H9 (cell line): ENCODE measurements at regions not wholly inside any gene's neighbourhood (a gene's known extent, or its start where the extent isn't known, plus 50 kb on each side); places are given as distances from the start of the nearest gene placed in this dataset.

Experiments used
- DNase-seq: peaks from one replicate; pipeline ENCODE4 v3.0.0-alpha.2; 2017
- H2AFZ ChIP-seq: one replicate; pipeline ENCODE4 v1.6.1; 2013; ENCODE audit warnings: mild to moderate bottlenecking, low read length, control low read depth, moderate library complexity
- H2AK5ac ChIP-seq: 2 replicates; pipeline ENCODE4 v1.6.1; 2013; ENCODE audit warnings: low read length, control low read depth, mixed read lengths; ENCODE audit not compliant: insufficient read length
- H2BK120ac ChIP-seq: one replicate; pipeline ENCODE4 v1.6.1; 2013; ENCODE audit warnings: low read depth, mild to moderate bottlenecking, low read length, control low read depth, inconsistent platforms; ENCODE audit not compliant: poor library complexity, severe bottlenecking
- H2BK12ac ChIP-seq: 2 replicates; pipeline ENCODE4 v1.6.1; 2013; ENCODE audit warnings: low read length, control low read depth, mixed read lengths, low read depth; ENCODE audit not compliant: insufficient read length
- H2BK15ac ChIP-seq: 2 replicates; pipeline ENCODE4 v1.6.1; 2013; ENCODE audit warnings: low read depth, low read length, control low read depth
- H2BK20ac ChIP-seq: one replicate; pipeline ENCODE4 v1.6.1; 2013; ENCODE audit warnings: low read depth, mild to moderate bottlenecking, low read length, control low read depth, inconsistent platforms; ENCODE audit not compliant: poor library complexity, severe bottlenecking
- H2BK5ac ChIP-seq: 2 replicates; pipeline ENCODE4 v1.6.1; 2013; ENCODE audit warnings: low read length, control low read depth, mixed read lengths; ENCODE audit not compliant: insufficient read length
- H3K14ac ChIP-seq: 2 replicates; pipeline ENCODE4 v1.6.1; 2013; ENCODE audit warnings: low read length, control low read depth; ENCODE audit not compliant: insufficient read depth
- H3K18ac ChIP-seq: 2 replicates; pipeline ENCODE4 v1.6.1; 2013; ENCODE audit warnings: low read depth, mild to moderate bottlenecking, mixed read lengths, low read length, control low read depth; ENCODE audit not compliant: insufficient read length
- H3K23ac ChIP-seq: 2 replicates; pipeline ENCODE4 v1.6.1; 2013; ENCODE audit warnings: low read length, control low read depth, mixed read lengths, low read depth; ENCODE audit not compliant: insufficient read length
- H3K23me2 ChIP-seq: 2 replicates; pipeline ENCODE4 v1.6.1; 2013; ENCODE audit warnings: low read depth, mild to moderate bottlenecking, mixed read lengths, low read length, control low read depth; ENCODE audit not compliant: insufficient read length, poor library complexity, severe bottlenecking
- H3K27ac ChIP-seq: 2 replicates; pipeline ENCODE4 v1.5.1; 2013; ENCODE audit warnings: low read length, control low read depth, mixed read lengths, low read depth; ENCODE audit not compliant: insufficient read length
- H3K27me3 ChIP-seq: 2 replicates; pipeline ENCODE4 v1.6.1; 2013; ENCODE audit warnings: low read length, control low read depth, inconsistent platforms; ENCODE audit not compliant: insufficient read depth
- H3K4ac ChIP-seq: 2 replicates; pipeline ENCODE4 v1.6.1; 2013; ENCODE audit warnings: low read depth, mild to moderate bottlenecking, control low read depth, inconsistent platforms, low read length, moderate library complexity
- H3K4me1 ChIP-seq: 2 replicates; pipeline ENCODE4 v1.6.1; 2013; ENCODE audit warnings: low read length, control low read depth, inconsistent platforms; ENCODE audit not compliant: insufficient read depth
- H3K4me2 ChIP-seq: 2 replicates; pipeline ENCODE4 v1.6.1; 2013; ENCODE audit warnings: low read length, control low read depth, mixed read lengths; ENCODE audit not compliant: insufficient read length, insufficient read depth
- H3K56ac ChIP-seq: 2 replicates; pipeline ENCODE4 v1.6.1; 2013; ENCODE audit warnings: low read depth, mild to moderate bottlenecking, mixed read lengths, low read length, control low read depth; ENCODE audit not compliant: insufficient read length
- H3K79me1 ChIP-seq: 2 replicates; pipeline ENCODE4 v1.6.1; 2013; ENCODE audit warnings: low read depth, mild to moderate bottlenecking, moderate library complexity, low read length, control low read depth, inconsistent platforms; ENCODE audit not compliant: insufficient read depth, poor library complexity, severe bottlenecking
- H3K79me2 ChIP-seq: 2 replicates; pipeline ENCODE4 v1.6.1; 2013; ENCODE audit warnings: low read length, control low read depth, inconsistent platforms; ENCODE audit not compliant: insufficient read depth
- H3K9ac ChIP-seq: 2 replicates; pipeline ENCODE4 v1.6.1; 2013; ENCODE audit warnings: low read length, control low read depth, mixed read lengths; ENCODE audit not compliant: insufficient read length; ENCODE audit errors: extremely low read depth
- H3K9me3 ChIP-seq: one replicate; pipeline ENCODE4 v1.6.1; 2013; ENCODE audit warnings: low read depth, low read length, inconsistent platforms; ENCODE audit not compliant: control insufficient read depth
- H3T11ph ChIP-seq: one replicate; pipeline ENCODE4 v1.6.1; 2013; ENCODE audit warnings: mild to moderate bottlenecking, low read length, control low read depth, inconsistent platforms
- H4K20me1 ChIP-seq: one replicate; pipeline ENCODE4 v1.6.1; 2013; ENCODE audit not compliant: control insufficient read depth, insufficient read length, insufficient read depth
- H4K5ac ChIP-seq: 2 replicates; pipeline ENCODE4 v1.6.1; 2013; ENCODE audit warnings: low read depth, mild to moderate bottlenecking, mixed read lengths, low read length, control low read depth; ENCODE audit not compliant: insufficient read length
- H4K8ac ChIP-seq: replicated peaks from 2 replicates; pipeline ENCODE4 v1.6.1; 2013; ENCODE audit warnings: low read length, control low read depth, mixed read lengths, low read depth; ENCODE audit not compliant: insufficient read length
- H4K91ac ChIP-seq: 2 replicates; pipeline ENCODE4 v1.6.1; 2013; ENCODE audit warnings: low read depth, mild to moderate bottlenecking, moderate library complexity, mixed read lengths, low read length, control low read depth; ENCODE audit not compliant: insufficient read length
- H3K27ac Mint-ChIP-seq, 3 experiments: 2 replicates in 2 of 3; 3 replicates in 1 of 3; pipeline ENCODE4 v1.8.0; 2020 to 2021; ENCODE audit warnings: mixed read lengths in 3 of 3, mild to moderate bottlenecking in 1 of 3, moderate library complexity in 1 of 3
- H3K27me3 Mint-ChIP-seq: 2 replicates; pipeline ENCODE4 v1.8.0; 2021; ENCODE audit warnings: low read depth, mild to moderate bottlenecking, moderate library complexity, mixed read lengths
- H3K36me3 Mint-ChIP-seq, 3 experiments: 2 replicates in 2 of 3; 3 replicates in 1 of 3; pipeline ENCODE4 v1.8.0; 2020 to 2021; ENCODE audit warnings: low read depth in 3 of 3, mixed read lengths in 3 of 3; ENCODE audit not compliant: insufficient read depth in 1 of 3
- H3K4me1 Mint-ChIP-seq, 2 experiments: 2 replicates each; pipeline ENCODE4 v1.8.0; 2020; ENCODE audit warnings: mixed read lengths in 2 of 2
- H3K4me3 Mint-ChIP-seq, 2 experiments: 2 replicates in 1 of 2; 3 replicates in 1 of 2; pipeline ENCODE4 v1.8.0; 2020 to 2021; ENCODE audit warnings: mild to moderate bottlenecking in 2 of 2, mixed read lengths in 2 of 2, moderate library complexity in 1 of 2
- H3K9me3 Mint-ChIP-seq, 2 experiments: 2 replicates in 1 of 2; 3 replicates in 1 of 2; pipeline ENCODE4 v1.8.0; 2020; ENCODE audit warnings: mild to moderate bottlenecking in 2 of 2, mixed read lengths in 2 of 2, moderate library complexity in 1 of 2
- TF ChIP-seq, protein P1 (sequence below): fragments of 200-600 bp; sonication (generic); conservative IDR thresholded peaks from 3 replicates; pipeline ENCODE4 v1.8.0; 2021; ENCODE audit warnings: antibody characterized with exemption, mild to moderate bottlenecking

DNA sequence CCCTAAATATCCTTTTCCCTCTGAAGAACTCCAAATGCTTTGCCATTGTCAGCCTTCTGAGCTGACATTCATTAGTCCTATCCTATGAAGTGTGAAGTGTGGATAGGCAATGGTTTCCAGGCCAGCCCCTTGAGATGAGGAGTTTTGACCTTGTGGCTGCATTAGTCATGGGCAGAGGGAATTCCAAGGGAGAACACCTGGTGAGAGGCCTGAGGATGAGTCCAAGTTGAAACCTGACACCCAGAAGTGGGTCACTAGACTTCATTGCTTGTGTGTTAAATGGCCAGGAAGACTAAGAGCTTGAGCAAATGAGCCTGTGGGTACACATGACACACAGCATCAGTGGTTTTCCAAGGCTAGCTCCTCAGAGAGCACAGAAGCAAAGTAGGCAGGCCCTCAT lies 260.8 kb downstream of the SKAP2 start:
- H4K8ac ChIP-seq: no peak overlapping the region
- no peak overlapping the region for H3T11ph ChIP-seq
- H2AFZ ChIP-seq: no peak overlapping the region
- Mint-ChIP-seq H3K36me3 (no peaks in the 10 kb centered on the region), H3K9me3 (no peaks in the 10 kb centered on the region), H3K27ac (no peak overlapping the region), H3K4me1 (peaks cover 12 to 14% of the 10 kb centered on the region in 2 experiments), H3K4me3 (no peak overlapping the region), H3K27me3 (no peaks in the 10 kb centered on the region; the same call in 1 of the 2 replicates)
- peaks cover 3% of the 10 kb centered on the region; the same call in 1 of the 2 replicates for H3K4me1 ChIP-seq
- no peaks in the 10 kb centered on the region for H3K23me2 ChIP-seq
- no peak overlapping the region for H3K23ac ChIP-seq
- no peak overlapping the region for H3K18ac ChIP-seq
- peak; percentile 70 for DNase-seq
- TF ChIP-seq, protein P1, sequence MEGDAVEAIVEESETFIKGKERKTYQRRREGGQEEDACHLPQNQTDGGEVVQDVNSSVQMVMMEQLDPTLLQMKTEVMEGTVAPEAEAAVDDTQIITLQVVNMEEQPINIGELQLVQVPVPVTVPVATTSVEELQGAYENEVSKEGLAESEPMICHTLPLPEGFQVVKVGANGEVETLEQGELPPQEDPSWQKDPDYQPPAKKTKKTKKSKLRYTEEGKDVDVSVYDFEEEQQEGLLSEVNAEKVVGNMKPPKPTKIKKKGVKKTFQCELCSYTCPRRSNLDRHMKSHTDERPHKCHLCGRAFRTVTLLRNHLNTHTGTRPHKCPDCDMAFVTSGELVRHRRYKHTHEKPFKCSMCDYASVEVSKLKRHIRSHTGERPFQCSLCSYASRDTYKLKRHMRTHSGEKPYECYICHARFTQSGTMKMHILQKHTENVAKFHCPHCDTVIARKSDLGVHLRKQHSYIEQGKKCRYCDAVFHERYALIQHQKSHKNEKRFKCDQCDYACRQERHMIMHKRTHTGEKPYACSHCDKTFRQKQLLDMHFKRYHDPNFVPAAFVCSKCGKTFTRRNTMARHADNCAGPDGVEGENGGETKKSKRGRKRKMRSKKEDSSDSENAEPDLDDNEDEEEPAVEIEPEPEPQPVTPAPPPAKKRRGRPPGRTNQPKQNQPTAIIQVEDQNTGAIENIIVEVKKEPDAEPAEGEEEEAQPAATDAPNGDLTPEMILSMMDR: no peak
- no peak overlapping the region for H2BK15ac ChIP-seq
- no peaks in the 10 kb centered on the region for H4K20me1 ChIP-seq
- H3K79me2 ChIP-seq: no peaks in the 10 kb centered on the region
- no peak overlapping the region for H4K91ac ChIP-seq
- no peak overlapping the region for H4K5ac ChIP-seq
- H3K79me1 ChIP-seq: no peaks in the 10 kb centered on the region
- no peak overlapping the region for H2BK120ac ChIP-seq
- H3K14ac ChIP-seq: no peak overlapping the region
- H3K9me3 ChIP-seq: no peaks in the 10 kb centered on the region
- H3K4ac ChIP-seq: no peak overlapping the region
- H2AK5ac ChIP-seq: no peak overlapping the region
- no peaks in the 10 kb centered on the region for H3K27me3 ChIP-seq
- no peak overlapping the region for H3K4me2 ChIP-seq
- H3K27ac ChIP-seq: no peak overlapping the region
- H3K56ac ChIP-seq: no peak overlapping the region
- no peak overlapping the region for H2BK20ac ChIP-seq
- no peak overlapping the region for H2BK5ac ChIP-seq
- H2BK12ac ChIP-seq: no peak overlapping the region
- no peak overlapping the region for H3K9ac ChIP-seq
